ENCODE measurements at regions not wholly inside any gene's neighbourhood (a gene's known extent, or its start where the extent isn't known, plus 50 kb on each side); places are given as distances from the start of the nearest gene placed in this dataset.

DNA sequence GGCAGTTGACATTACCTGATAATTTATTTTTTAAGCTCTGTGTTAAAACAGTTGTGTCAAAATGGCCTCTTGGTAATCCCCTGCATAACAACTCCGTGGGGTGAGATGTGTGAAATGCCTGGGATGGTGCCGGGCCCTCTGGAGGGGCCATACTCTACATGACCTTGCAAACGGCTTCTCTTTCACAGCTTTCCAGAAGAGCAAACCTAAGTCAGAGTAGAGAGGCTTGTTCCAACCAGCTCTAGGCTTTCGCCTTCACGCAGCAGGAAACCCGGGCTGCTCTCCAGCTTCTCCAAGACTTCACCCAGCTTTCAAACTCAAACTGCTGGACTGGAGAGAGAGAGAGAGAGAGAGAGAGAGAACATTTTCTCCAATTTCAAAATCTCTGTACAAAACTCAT lies 120.1 kb downstream of the SNX18 start:
- no peak for DNase-seq

DNA sequence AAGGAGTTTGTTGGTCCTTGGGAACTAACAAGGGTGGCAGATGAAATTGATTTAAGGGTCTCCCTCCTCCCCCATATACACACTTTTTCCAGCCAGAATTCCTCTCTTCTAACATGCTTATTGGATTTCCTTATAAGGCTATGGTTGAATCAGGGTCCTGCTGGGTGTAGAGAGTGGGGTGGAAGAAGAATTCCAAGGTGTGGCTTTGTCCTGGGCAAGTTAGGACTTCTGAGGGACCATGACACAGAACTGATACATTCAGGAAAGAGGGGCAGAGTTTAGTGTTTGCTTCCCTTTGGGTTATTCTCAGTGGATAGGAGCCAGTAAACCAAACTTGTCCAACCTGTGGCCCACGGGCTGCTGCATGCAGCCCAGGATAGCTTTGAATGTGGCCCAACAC lies 116.5 kb downstream of the SNX18 start:
- DNase-seq = no peak

DNA sequence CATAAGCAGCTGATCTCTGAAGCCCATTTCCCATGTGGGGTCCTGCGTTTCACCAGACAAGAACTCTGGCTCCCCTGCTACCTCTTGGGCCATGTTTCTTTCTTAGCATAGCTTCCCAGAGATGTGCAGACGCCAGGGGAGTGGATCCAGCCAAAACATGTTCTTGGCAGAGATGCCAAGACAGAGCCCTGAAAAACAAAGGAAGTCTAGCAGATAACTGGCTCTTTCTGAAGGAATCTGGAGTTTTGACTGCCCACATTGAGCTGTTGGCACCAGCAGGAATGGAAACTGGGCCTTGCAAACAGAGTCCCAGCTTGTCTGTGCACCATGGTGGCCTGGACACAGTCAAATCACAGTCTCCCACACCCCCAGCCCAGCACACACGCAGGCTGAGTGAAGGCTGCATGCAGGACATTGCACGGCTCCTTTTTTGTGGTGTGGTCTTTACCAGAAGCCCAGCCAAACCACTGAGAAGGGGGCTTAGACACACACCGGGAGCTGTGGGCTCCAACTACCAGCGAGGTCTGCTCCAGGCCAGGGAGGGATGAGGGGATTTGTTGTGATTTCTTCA lies 114.7 kb downstream of the SNX18 start:
- no peak for DNase-seq

DNA sequence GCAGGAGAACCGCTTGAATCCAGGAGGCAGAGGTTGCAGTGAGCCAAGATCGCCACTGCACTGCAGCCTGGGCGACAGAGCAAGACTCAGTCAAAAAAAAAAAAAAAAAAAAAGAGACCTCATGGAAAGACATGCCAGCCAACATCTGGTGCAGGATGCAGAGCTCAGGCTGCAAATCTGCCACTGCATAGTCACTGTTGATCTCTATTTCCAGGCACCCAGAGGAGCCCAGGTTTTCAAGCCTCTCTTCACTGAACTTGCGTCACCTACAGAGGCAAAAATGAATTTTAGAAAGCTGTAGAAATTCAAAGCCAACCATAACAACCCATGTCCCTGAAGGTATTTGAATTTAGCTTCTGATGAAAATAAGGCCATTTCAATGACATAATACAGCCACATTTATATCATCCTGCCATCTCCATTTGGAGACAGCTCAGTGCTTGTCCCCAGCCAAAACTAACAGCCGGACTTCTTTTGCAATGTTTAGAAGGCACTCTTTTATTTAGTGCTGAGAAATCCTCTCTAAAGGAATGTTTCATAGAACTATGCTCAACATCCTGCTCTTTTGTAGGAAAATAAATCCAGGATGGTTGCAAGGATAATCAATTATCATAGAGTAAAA lies 113.3 kb downstream of the SNX18 start:
- DNase-seq = no peak

DNA sequence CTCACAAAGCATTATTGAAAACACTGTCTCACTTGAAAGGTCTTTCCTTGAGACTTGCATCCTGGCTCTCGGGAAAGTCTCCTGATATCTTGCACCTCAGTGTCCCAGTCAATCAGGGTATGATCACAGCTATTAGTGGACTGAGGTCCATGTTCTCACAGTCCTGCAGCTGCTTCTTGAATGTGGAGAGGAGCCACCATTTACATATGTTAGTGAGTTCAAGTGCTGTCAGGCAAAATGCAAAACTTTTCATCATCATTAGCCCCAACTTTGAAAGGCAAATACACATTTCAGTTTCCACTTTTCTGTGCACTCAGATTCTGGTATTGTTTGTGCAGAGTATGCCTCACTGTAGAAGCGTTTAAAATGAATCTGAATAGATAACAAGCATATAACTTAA lies 111.6 kb downstream of the SNX18 start:
- no peak for DNase-seq

DNA sequence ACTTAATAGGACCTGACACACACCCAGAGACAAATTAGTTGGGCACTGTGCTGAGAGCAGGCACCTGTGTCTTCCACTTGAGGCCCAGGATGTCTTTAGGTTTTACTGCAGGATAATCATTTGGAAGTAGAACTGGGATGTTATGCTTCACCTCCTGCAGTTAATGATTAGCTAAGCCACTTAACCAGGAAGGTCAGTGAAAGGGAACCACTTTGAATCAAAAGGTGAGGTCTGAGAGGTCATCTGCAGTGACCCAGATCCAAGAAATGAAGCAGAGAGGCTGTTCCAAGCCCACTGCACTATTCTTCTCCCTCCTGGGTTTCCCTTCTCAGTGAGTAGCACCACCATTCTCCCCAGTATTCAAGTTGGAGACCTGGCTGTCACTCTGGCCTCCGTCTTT lies 110.5 kb downstream of the SNX18 start:
- no peak for DNase-seq

DNA sequence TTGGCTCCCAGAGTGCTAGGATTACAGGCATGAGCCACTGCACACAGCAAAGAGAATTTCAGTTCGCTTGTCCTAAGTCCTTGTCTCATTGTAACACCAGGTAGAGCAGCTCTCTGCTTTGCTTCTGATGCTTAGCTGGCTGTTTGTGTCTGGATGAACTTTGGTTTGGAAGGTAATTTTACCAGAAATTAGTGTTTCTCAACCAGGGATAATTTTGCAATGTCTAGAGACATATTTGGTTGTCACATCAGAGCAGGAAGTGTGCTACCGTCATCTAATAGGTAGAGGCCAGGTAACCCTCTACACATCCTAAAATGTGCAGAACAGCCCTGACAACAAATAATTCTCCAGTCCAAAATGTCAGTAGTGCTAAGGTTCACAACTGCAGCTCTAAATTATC lies 108.8 kb downstream of the SNX18 start:
- no peak for DNase-seq

DNA sequence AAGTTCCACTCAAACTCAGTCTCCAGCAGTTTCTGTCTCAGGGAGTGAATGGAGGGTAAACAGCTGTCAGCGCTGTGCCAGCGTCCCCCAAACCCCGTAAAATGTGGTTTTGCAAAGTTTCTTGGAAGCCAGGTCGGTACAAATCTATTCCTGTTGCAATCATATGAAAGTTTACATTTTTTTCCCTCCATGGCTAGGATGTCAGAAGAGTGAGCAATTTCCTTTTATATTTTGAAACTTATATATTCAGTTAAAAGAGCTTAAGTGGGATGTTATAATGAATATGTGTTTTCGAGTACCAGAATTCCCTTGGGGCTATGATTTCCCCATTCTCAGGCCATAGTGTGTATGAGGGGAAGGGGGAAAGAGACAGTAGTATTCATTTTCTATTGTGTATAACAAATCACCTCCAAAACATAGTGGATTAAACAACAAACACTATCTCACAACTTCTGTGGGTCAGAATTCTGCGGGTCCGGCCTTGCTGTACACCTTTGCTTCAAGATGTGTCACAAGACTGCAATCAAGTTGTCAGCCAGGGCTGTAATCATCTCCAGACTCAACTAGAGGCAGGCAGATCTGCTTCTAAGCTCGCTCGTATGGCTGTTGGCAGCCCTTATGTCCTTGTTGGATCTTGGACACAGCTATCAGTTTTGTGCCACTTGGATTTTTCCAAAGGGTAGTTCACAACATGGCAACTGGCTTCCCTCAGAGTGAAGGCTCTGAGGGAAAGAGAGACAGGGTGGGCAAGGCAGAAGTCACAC lies 107.4 kb downstream of the SNX18 start:
- DNase-seq = no peak

DNA sequence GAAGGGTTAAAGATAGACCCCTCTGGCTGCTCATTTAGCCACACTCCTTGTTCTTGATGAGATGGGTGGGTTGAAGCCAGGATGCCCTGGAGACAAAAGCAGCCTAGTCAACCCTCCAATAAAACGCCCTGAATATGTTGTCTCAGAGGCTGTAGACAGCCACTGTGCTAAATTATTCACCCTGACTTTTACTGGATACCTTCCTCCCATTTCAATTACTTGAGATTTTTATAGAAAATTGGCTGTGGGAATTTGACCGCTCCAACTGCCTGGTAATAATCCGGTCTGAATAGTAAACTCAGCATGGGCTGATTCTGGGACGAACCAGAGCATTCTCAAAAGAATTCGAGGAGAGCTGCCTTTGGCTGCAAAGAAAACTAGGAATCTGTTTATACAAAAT lies 104.2 kb downstream of the SNX18 start:
- DNase-seq = no peak

DNA sequence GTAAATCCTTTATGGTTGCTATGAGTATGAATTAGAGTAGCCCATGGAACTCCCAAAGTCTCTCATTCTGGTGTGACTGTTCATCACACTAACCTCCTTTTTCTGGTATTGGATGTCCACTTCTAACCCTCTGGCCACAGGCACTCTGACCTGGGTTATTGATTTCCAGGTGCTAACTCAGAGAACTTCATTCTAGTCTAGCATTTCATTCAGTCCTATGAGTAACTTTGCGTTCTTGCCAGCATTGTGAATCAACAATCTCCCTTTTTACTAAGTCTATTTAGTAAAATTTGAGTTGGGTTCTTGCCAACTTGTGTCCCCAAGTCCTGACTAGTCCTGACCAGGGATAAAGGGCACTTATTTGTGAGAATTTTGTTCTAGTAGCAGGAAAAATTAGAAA lies 103.5 kb downstream of the SNX18 start:
- DNase-seq = no peak

DNA sequence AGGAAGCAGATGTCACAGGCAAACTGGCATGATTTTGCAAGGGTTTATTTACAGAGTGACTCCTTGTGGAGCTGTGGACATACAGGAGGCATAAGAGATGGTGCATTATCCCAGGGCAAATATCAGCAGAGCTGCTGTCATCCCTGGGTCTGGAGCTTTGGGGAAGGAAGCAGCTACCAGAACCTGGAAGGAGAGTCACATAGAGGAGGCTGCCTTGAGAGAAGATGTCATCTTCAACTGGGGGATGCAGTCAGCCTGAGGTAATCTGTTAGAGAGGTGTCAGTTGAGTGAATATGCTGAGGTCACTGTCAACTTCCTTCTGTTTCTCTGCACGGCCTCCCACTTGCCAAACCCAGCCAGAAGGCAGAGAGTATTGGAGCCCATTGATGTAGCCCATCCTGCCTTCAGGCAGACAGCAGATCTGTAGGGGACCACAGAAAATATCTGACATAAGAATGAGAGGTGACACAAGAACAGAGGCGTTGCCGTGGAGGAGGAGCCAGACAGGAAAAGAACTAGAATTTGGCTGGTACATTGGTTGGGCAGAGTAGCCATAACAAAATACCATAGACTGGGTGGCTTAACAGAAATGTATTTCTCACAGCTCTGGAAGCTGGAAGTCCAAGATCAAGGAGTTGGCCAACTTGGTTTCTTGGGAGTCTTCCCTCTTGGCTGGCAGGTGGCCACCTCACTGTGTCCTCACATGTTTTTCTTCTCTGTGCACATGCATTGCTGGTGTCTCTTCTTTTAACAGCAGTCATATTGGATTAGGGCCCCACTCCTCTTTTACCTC lies 102.8 kb downstream of the SNX18 start:
- DNase-seq = no peak

DNA sequence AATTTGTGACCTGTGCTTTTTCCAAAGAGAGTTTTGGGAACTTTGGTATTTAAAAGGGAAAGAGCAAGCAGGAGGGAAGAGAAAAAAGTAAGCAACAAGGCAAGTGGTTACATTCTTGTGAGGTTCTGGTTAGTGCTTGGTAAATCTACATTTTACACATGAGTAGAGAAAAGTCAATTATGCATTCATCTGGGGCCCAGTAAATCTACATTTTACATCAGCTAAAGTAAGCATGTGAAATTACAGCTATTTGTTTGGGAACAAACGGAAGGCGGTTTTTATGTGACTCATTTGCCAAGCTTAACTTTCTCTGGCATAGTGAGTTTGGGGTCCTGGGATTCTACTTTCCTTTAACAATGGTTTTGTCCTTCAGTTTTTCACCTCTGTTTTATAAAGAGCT lies 102.2 kb downstream of the SNX18 start:
- DNase-seq = no peak

DNA sequence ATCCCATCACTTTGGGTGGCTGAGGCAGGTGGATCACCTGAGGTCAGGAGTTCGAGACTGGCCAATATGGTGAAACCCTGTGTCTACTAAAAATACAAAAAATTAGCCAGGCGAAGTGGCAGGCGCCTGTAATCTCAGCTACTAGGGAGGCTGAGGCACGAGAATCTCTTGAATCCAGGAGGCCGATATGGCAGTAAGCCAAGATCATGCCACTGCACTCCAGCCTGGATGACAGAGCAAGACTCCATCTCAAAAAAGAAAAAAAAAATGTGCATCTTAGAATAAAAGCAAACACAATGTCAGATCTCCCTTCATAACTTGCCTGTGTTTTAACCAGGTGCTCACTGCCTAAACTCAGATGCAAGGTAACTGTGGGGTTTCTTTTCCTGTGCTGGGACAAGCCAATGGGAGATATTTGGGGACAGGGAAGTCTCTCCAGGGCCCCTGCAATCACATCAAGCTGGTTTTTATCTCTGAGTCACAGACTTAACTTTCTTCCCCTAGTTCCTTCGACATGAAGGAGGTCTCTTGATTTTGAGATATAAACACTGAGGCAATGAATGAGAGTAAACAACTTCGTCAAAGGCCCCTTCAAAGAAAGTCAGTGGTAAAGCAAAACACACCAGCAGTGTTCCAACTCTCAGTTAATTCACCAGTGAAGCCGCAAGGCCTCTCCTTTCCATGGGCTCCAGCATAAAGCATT lies 99.1 kb downstream of the SNX18 start:
- no peak for DNase-seq

DNA sequence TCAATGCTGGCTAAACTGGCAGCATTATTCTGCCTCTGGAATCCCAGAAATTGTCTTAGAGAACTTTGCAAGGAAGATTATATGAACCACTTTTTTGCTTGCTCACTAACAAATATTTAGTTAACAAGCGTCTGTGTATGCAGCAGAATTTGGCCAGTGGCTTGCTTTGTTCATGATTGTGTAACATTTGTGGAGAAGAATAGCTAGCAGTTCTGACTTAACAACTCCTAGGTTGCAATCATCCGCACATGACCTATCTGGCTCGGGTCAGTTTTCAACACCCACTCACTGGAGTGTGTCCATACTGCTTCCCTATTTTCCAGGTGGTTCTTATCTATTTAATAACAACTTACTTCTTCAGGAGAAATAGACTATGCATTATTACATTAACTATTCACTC lies 98.5 kb downstream of the SNX18 start:
- no peak for DNase-seq

DNA sequence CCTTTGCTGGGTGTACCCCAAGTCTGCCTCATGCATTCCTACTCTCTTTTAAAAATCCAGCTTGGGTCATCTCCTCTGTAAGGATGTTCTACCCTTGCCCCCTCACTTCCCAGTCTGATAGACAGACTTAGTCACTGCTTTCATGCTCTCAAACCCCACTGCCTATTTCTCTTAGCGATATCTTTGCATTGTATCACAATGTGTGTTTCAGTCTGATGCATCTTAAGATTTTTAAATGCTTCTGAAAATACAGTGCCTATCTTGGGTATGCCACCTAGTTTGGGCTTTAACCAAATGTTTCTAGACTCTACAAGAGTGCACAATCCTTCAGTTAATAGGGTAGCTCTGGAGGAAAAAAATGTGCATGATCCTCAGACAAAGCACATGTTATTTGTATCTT lies 97.8 kb downstream of the SNX18 start:
- DNase-seq = no peak

DNA sequence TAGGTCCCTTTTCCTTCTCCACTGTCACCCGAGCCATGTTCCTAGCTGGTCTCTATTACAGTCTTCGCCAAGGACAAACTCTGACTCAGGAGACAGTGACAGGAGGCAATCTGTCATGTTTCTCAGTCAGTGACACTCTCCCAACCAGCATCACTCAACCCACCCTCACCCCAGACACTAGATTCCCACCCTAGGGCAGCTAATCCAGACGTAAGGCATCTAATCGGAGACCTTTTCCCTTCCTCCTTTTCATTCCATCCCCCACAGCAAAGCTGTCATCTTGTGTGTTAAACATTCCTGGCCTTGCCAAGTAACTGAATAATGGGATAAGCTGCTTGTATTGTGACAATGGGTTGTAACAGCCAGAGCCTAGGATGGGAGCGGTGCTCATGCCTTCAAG lies 95.2 kb downstream of the SNX18 start:
- no peak for DNase-seq

DNA sequence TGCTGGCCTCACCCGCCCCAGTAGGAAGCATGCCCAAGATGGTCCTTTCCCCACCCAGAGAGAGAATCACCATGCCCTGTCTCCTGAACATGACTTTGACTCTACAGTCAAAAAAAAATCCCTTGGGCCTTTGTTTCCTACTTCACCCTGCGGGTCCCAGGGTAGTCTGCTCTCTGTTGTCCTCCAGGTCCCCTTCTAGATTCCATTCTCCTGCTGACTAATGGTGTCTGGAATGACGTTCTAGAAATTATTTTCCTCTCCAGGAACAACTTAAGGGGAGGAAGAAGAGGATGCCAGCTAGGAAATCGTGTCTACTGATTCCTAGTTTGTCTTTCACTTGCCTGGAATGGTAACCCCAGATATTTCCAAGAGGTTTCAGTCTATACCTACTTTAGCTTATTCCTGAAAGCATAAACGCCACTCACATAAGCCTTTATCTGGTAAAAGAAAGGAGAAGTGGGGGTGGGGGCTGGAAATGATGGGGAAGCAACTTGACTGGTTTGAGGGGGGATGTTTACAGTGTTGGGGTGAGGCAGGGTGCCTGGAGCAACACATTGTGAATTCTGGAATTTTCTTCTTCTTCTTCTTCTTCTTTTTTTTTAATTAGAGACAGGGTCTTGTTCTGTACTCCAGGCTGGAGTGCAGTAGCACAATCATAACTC lies 93.9 kb downstream of the SNX18 start:
- DNase-seq = no peak

DNA sequence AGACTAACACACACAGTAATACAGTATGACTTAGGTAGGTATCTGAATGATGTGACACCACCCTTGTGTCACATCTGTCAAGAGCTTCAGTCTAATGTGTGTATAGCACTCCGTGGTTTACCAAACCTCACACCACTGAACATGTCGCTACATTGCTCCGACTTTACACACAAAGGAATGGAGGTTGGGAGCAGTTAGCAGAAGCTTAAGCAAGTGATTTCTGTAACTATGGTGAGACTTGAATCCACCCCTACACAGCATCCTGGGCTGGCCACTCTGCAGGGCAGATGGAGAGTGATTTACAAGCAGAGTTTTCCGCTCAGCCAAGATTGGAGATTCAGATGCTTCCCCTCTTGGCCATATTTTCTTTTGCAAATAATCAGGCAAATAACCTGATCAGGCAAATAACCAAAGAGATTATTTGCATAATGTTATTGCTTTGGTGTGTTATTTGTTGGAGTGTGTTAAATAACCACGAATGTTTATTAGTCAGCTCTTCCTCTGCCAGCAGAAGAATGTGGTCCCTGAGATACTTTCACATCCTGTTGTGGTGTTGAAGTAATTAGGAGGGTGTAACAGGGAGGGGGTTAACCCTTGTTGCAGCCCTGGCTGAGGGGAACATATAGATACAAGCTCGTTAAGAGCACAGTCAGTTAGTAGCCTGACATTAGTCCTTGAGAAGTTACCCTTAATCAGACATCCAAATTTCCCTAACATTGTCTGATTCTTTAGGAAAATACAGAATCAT lies 92.8 kb downstream of the SNX18 start:
- DNase-seq = no peak

DNA sequence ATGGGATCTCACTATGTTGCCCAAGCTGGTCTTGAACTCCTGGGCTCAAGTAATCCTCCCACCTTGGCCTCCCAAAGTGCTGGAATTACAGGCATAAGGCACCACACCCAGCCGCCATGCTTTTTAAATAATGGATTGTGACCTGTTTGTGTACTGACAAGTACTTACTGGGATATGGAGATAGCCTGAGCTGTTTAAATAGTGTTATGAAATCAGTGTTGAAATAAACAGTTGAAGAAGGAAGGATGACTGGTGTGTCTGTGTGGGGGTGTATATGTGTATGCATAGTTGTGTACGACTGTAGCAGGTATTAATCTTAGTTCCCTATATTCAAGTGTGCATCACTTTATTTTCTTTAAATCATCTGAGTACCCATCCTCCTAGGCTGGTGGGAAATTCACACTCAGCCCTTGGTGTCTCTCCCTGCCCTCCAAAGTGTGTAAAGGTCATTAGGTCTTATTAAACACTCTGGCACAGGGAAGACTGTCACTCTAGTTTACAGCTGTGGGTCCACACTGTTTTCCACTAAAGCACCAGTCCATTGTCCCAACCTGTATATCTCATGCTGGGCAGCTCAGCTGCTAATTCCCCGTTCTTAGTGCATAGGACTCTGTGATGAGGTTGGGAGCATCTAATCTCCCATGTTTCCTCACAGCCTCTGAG lies 91.0 kb downstream of the SNX18 start:
- DNase-seq = no peak

DNA sequence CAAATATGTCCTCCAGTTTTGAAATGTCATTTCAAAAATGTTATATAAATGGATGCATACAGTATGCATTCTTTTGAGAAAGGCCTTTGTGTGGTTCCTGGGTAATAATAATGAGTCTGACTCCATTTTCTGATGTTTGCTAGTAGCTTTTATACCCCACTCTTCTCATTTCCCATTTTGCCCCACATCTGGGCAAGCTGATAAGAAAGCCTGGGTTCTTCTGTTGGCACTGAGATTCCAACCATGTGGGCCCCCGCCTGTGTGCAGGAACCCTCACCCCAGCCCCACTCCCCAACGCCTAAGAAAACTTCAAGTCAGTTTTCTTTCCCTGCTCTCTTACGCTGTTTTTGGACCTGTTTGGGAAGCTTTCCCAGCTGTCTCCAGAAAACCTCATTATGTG lies 89.4 kb downstream of the SNX18 start:
- no peak for DNase-seq

DNA sequence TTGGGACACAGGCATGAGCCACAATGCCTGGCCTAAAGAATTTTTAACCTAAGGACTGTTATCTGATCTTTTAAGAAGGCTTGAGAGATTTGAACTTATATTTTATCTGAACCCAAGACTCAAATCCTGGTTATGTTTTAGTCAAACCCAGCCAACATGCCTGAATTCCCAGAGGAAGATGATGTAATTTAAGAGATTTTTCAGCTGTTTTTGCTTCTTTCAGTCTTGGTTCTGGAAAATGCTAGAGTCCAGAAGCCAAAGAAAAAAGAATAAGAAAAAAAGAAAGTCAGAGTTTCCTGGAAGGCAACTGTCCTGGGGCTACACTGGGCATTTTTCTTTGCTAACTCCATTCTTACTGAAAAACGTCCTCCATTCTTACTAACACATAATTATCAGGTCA lies 85.8 kb downstream of the SNX18 start:
- no peak for DNase-seq
